A549 (cell line): ENCODE measurements at regions not wholly inside any gene's neighbourhood (a gene's known extent, or its start where the extent isn't known, plus 50 kb on each side); places are given as distances from the start of the nearest gene placed in this dataset.

Experiments used
- ATAC-seq, 2 experiments: fragments of 200-7000 bp in 1 of 2; fragments of >200 bp in 1 of 2; cut with Nextera tagmentation in 1 of 2; cut with Tn5 transposase in 1 of 2; 3 replicates each; pipeline versions ENCODE4 v1.8.0 to v1.9.1; 2018 to 2020; ENCODE audit warnings: mild to moderate bottlenecking in 1 of 2, moderate library complexity in 1 of 2
- CTCF ChIA-PET: fragments of 300-600 bp; sonication (Branson Sonifier 250); formaldehyde crosslinking; extraction: SDS; loops from one replicate; lab custom pipeline; 2021; ENCODE audit warnings: antibody characterized with exemption, inconsistent platforms; lab: Yijun Ruan, JAX
- POLR2A ChIA-PET: fragments of 350-600 bp; formaldehyde crosslinking; extraction: SDS; loops from one replicate; lab custom pipeline; 2021; ENCODE audit warnings: antibody characterized with exemption, inconsistent platforms; lab: Yijun Ruan, JAX
- DNase-seq, 2 experiments: peaks; one replicate each; pipeline versions ENCODE4 v3.0.0 to v3.0.0-alpha.2; 2011 to 2016; ENCODE audit warnings: low read depth in 1 of 2, low spot score in 1 of 2
- FAIRE-seq: peaks from 2 replicates; lab custom pipeline; 2011; peaks lifted over from hg19 to GRCh38; lab: Jason Lieb, UNC
- H3K27ac ChIP-seq, 2 experiments: fragments of >200 bp; sonication (Bioruptor Twin); formaldehyde crosslinking; 3 replicates each; pipeline ENCODE4 v1.5.1; 2016 to 2017
- H3K4me1 ChIP-seq: fragments of >200 bp; sonication (Bioruptor Twin); formaldehyde crosslinking; 3 replicates; pipeline ENCODE4 v1.6.1; 2016
- H3K4me2 ChIP-seq: fragments of >200 bp; sonication (Bioruptor Twin); formaldehyde crosslinking; 3 replicates; pipeline ENCODE4 v1.6.1; 2016
- H3K4me3 ChIP-seq: fragments of >200 bp; sonication (Bioruptor Twin); formaldehyde crosslinking; 3 replicates; pipeline ENCODE4 v1.5.1; 2016
- H3K9me3 ChIP-seq: fragments of >200 bp; sonication (Bioruptor Twin); formaldehyde crosslinking; 3 replicates; pipeline ENCODE4 v1.6.1; 2016
- CBX2 ChIP-seq: fragments of 200-600 bp; sonication (generic); IDR thresholded peaks from 2 replicates; pipeline ENCODE4 v1.6.1; 2016; ENCODE audit warnings: low read depth, mild to moderate bottlenecking, borderline replicate concordance
- CBX8 ChIP-seq: fragments of 200-600 bp; sonication (generic); IDR thresholded peaks from 2 replicates; pipeline ENCODE4 v1.6.1; 2016
- EP300 ChIP-seq, 2 experiments: fragments of >200 bp; sonication (Bioruptor Twin); formaldehyde crosslinking; IDR thresholded peaks; 2 replicates in 1 of 2; 3 replicates in 1 of 2; pipeline ENCODE4 v1.6.1; 2016 to 2017
- ESRRA ChIP-seq: fragments of 150-350 bp; IDR thresholded peaks from 2 replicates; pipeline ENCODE4 v1.6.1; 2014; ENCODE audit warnings: mild to moderate bottlenecking, low read length, borderline replicate concordance
- FOSL2 ChIP-seq, 2 experiments: fragments of 450-650 bp in 1 of 2; fragments of >200 bp in 1 of 2; sonication (Bioruptor Twin) in 1 of 2; formaldehyde crosslinking; IDR thresholded peaks; 2 replicates each; pipeline versions ENCODE4 v1.5.0 to v1.6.1; 2016 to 2020; ENCODE audit warnings: mild to moderate bottlenecking in 1 of 2, moderate library complexity in 1 of 2
- FOXS1 ChIP-seq: fragments of 250-450 bp; sonication (Bioruptor Pico); IDR thresholded peaks from 2 replicates; pipeline ENCODE4 v1.5.0; 2020; ENCODE audit warnings: mild to moderate bottlenecking, moderate library complexity
- HDAC2 ChIP-seq: fragments of 200-600 bp; sonication (generic); IDR thresholded peaks from 2 replicates; pipeline ENCODE4 v1.6.1; 2016
- HES2 ChIP-seq: fragments of >200 bp; sonication (Bioruptor Twin); formaldehyde crosslinking; IDR thresholded peaks from 2 replicates; pipeline ENCODE4 v1.6.1; 2016
- HOXB5 ChIP-seq: fragments of 250-450 bp; sonication (Bioruptor Pico); IDR thresholded peaks from 2 replicates; pipeline ENCODE4 v1.5.0; 2020; ENCODE audit warnings: mild to moderate bottlenecking, moderate library complexity
- JUN ChIP-seq, 2 experiments: fragments of >200 bp; sonication (Bioruptor Twin); formaldehyde crosslinking; IDR thresholded peaks; 2 replicates in 1 of 2; 3 replicates in 1 of 2; pipeline ENCODE4 v1.6.1; 2016 to 2017
- JUNB ChIP-seq: fragments of >200 bp; sonication (Bioruptor Twin); formaldehyde crosslinking; IDR thresholded peaks from 2 replicates; pipeline ENCODE4 v1.6.1; 2016
- KDM1A ChIP-seq: fragments of 200-600 bp; sonication (generic); IDR thresholded peaks from 2 replicates; pipeline ENCODE4 v1.6.1; 2016; ENCODE audit warnings: low read depth, mild to moderate bottlenecking
- KDM5A ChIP-seq: fragments of 200-600 bp; sonication (generic); IDR thresholded peaks from 2 replicates; pipeline ENCODE4 v1.6.1; 2016; ENCODE audit warnings: antibody characterized with exemption, mild to moderate bottlenecking
- MAFK ChIP-seq: fragments of 450-650 bp; IDR thresholded peaks from 2 replicates; pipeline ENCODE4 v1.6.1; 2014; ENCODE audit not compliant: partially characterized antibody
- PBX3 ChIP-seq: IDR thresholded peaks from 2 replicates; pipeline ENCODE4 v1.6.1; 2012
- POLR2A ChIP-seq: IDR thresholded peaks from 2 replicates; pipeline ENCODE4 v1.6.1; 2012; ENCODE audit warnings: mild to moderate bottlenecking, low read length
- POLR2AphosphoS2 ChIP-seq: conservative IDR thresholded peaks from 2 replicates; pipeline ENCODE4 v1.6.1; 2012; ENCODE audit warnings: low read length, improper control_type of control experiment, inconsistent platforms
- RAD21 ChIP-seq, 2 experiments: fragments of >200 bp in 1 of 2; sonication (Bioruptor Twin) in 1 of 2; formaldehyde crosslinking in 1 of 2; IDR thresholded peaks in 1 of 2; conservative IDR thresholded peaks in 1 of 2; 2 replicates in 1 of 2; 3 replicates in 1 of 2; pipeline ENCODE4 v1.6.1; 2012 to 2018; ENCODE audit warnings: inconsistent platforms in 1 of 2
- RNF2 ChIP-seq: fragments of 200-600 bp; sonication (generic); IDR thresholded peaks from 2 replicates; pipeline ENCODE4 v1.6.1; 2016; ENCODE audit warnings: low read depth, mild to moderate bottlenecking, antibody characterized with exemption, moderate library complexity, borderline replicate concordance
- SREBF2 ChIP-seq: fragments of 450-650 bp; IDR thresholded peaks from 2 replicates; pipeline ENCODE4 v1.6.1; 2014; ENCODE audit warnings: mild to moderate bottlenecking, moderate library complexity
- ZC3H11A ChIP-seq: fragments of 450-650 bp; IDR thresholded peaks from 2 replicates; pipeline ENCODE4 v1.6.1; 2014; ENCODE audit warnings: antibody characterized with exemption, mild to moderate bottlenecking
- ZFP36 ChIP-seq: fragments of 450-650 bp; IDR thresholded peaks from 2 replicates; pipeline ENCODE4 v1.6.1; 2014; ENCODE audit warnings: borderline replicate concordance; ENCODE audit not compliant: partially characterized antibody
- ZNF302 ChIP-seq: fragments of 250-450 bp; sonication (Bioruptor Pico); IDR thresholded peaks from 2 replicates; pipeline ENCODE4 v1.9.0; 2021; ENCODE audit warnings: inconsistent platforms, mild to moderate bottlenecking, moderate library complexity
- WGBS: methylation state at CpG from one replicate; pipeline ENCODE4 v1.1.6; 2017; ENCODE audit errors: missing lambda C conversion rate; 5-methylcytosine and 5-hydroxymethylcytosine counted together
- TF ChIP-seq, protein P1 (sequence below): fragments of 250-450 bp; sonication (Bioruptor Pico); IDR thresholded peaks from 2 replicates; pipeline ENCODE4 v1.5.0; 2021; ENCODE audit warnings: mild to moderate bottlenecking, moderate library complexity, borderline replicate concordance
- TF ChIP-seq, protein P2 (sequence below): fragments of 150-350 bp; IDR thresholded peaks from 2 replicates; pipeline ENCODE4 v1.6.1; 2014; ENCODE audit warnings: low read depth, mild to moderate bottlenecking, low read length

GRCh38 chr22:49538006-49538405, 289.7 kb downstream of the BRD1 start:
- ChIA-PET POLR2A (no interaction called here), CTCF (no interaction called here)
- no peak for DNase-seq
- H3K27ac ChIP-seq = no peak overlapping the region
- TF ChIP-seq CBX2 (no peak), HES2 (no peak), KDM1A (no peak), FOSL2 (IDR thresholded peaks at IDR 0.05) (no peak), FOSL2 (CRISPR knock-in tag; IDR thresholded peaks at IDR 0.05) (no peak), ZFP36 (no peak), ZNF302 (no peak), RAD21 (conservative IDR thresholded peaks at IDR 0.05 in 1 of 2, IDR thresholded peaks at IDR 0.05 in 1 of 2) (no peak), POLR2AphosphoS2 (no peak), POLR2A (no peak)
- TF ChIP-seq, protein P1, sequence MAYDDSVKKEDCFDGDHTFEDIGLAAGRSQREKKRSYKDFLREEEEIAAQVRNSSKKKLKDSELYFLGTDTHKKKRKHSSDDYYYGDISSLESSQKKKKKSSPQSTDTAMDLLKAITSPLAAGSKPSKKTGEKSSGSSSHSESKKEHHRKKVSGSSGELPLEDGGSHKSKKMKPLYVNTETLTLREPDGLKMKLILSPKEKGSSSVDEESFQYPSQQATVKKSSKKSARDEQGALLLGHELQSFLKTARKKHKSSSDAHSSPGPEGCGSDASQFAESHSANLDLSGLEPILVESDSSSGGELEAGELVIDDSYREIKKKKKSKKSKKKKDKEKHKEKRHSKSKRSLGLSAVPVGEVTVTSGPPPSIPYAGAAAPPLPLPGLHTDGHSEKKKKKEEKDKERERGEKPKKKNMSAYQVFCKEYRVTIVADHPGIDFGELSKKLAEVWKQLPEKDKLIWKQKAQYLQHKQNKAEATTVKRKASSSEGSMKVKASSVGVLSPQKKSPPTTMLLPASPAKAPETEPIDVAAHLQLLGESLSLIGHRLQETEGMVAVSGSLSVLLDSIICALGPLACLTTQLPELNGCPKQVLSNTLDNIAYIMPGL (CRISPR knock-in tag) = no peak
- TF ChIP-seq, all 56 proteins: peak for 0
- Histone ChIP-seq H3K9me3 (no peaks in the 10 kb centered on the region), H3K4me2 (no peak overlapping the region), H3K4me1 (no peaks in the 10 kb centered on the region), H3K4me3 (no peak overlapping the region)
- 61% methylated on average over 6 of the region's 6 CpGs for WGBS
- no peak for ATAC-seq
- no peak for FAIRE-seq

GRCh38 chr22:49536571-49537131, 291.0 kb downstream of the BRD1 start:
- FAIRE-seq (no peak), DNase-seq (no peak), ATAC-seq (no peak)
- Histone ChIP-seq H3K27ac (no peak overlapping the region), H3K4me1 (no peaks in the 10 kb centered on the region), H3K4me2 (no peak overlapping the region), H3K4me3 (no peak overlapping the region), H3K9me3 (no peaks in the 10 kb centered on the region)
- POLR2A ChIA-PET = no interaction called here
- CTCF ChIA-PET = no interaction called here
- WGBS = 62% methylated on average over 15 of the region's 17 CpGs
- no peak for TF ChIP-seq PBX3
- no peak for TF ChIP-seq CBX8
- TF ChIP-seq ZFP36 = no peak
- TF ChIP-seq, protein P2, sequence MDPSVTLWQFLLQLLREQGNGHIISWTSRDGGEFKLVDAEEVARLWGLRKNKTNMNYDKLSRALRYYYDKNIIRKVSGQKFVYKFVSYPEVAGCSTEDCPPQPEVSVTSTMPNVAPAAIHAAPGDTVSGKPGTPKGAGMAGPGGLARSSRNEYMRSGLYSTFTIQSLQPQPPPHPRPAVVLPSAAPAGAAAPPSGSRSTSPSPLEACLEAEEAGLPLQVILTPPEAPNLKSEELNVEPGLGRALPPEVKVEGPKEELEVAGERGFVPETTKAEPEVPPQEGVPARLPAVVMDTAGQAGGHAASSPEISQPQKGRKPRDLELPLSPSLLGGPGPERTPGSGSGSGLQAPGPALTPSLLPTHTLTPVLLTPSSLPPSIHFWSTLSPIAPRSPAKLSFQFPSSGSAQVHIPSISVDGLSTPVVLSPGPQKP = no peak
- no peak for TF ChIP-seq EP300 (IDR thresholded peaks at IDR 0.05)
- TF ChIP-seq POLR2A = no peak
- no peak for TF ChIP-seq SREBF2
- TF ChIP-seq FOXS1 (CRISPR knock-in tag) = no peak
- no peak for TF ChIP-seq RNF2
- no peak for TF ChIP-seq JUNB
- no peak for TF ChIP-seq JUN (IDR thresholded peaks at IDR 0.05)
- no peak for TF ChIP-seq ESRRA
- TF ChIP-seq FOSL2 (IDR thresholded peaks at IDR 0.05) = no peak
- TF ChIP-seq FOSL2 (CRISPR knock-in tag; IDR thresholded peaks at IDR 0.05) = no peak
- no peak for TF ChIP-seq HOXB5 (CRISPR knock-in tag)
- TF ChIP-seq MAFK = no peak
- no peak for TF ChIP-seq HDAC2
- no peak for TF ChIP-seq ZC3H11A
- no peak for TF ChIP-seq KDM5A
